GM12891 (cell line): ENCODE measurements at regions not wholly inside any gene's neighbourhood (a gene's known extent, or its start where the extent isn't known, plus 50 kb on each side); places are given as distances from the start of the nearest gene placed in this dataset.
"Not testable (repeated sequence)": the region's sequence is repeated elsewhere in the genome, so short reads cannot be mapped to it uniquely, and the experiment has no call there.

Experiments
- DNase-seq: peaks from one replicate; pipeline ENCODE4 v3.0.0; 2011; ENCODE audit warnings: low spot score; ENCODE audit not compliant: insufficient read length
- FAIRE-seq: peaks from 2 replicates; lab custom pipeline; 2011; peaks lifted over from hg19 to GRCh38; lab: Jason Lieb, UNC
- PAX5 ChIP-seq: IDR thresholded peaks from 2 replicates; pipeline ENCODE4 v1.6.1; 2011; ENCODE audit warnings: low read length, moderate library complexity, mild to moderate bottlenecking; ENCODE audit not compliant: insufficient read depth, severe bottlenecking
- POLR2A ChIP-seq: IDR thresholded peaks from 2 replicates; pipeline ENCODE4 v1.6.1; 2011; ENCODE audit warnings: low read depth, low read length, control low read depth
- POLR2AphosphoS5 ChIP-seq: IDR thresholded peaks from 2 replicates; pipeline ENCODE4 v1.6.1; 2011; ENCODE audit warnings: low read depth, low read length, control low read depth
- POU2F2 ChIP-seq: IDR thresholded peaks from 2 replicates; pipeline ENCODE4 v1.6.1; 2011; ENCODE audit warnings: low read depth, mild to moderate bottlenecking, control low read depth, low read length, moderate library complexity
- SPI1 ChIP-seq: IDR thresholded peaks from 2 replicates; pipeline ENCODE4 v1.6.1; 2011; ENCODE audit warnings: low read depth, low read length, control low read depth
- TAF1 ChIP-seq: IDR thresholded peaks from 2 replicates; pipeline ENCODE4 v1.6.1; 2011; ENCODE audit warnings: low read depth, low read length, control low read depth

GRCh38 chr4:122100508-122100907 is 51.6 kb upstream of the BLTP1 start:
- FAIRE-seq, result no peak
- TF ChIP-seq POU2F2 (no peak), POLR2AphosphoS5 (no peak), POLR2A (no peak), SPI1 (no peak), TAF1 (no peak), PAX5 (no peak)
- DNase-seq, result no peak

GRCh38 chr4:122099896-122100295 is 52.2 kb upstream of the BLTP1 start:
- no peak for FAIRE-seq
- no peak for DNase-seq

GRCh38 chr4:122091836-122092405 is 60.2 kb upstream of the BLTP1 start:
- FAIRE-seq (no peak), DNase-seq (no peak)
- TF ChIP-seq POU2F2 (no peak), POLR2A (no peak), TAF1 (no peak), SPI1 (no peak), POLR2AphosphoS5 (no peak), PAX5 (no peak)

More at GRCh38 chr4:122099896-122100295, 52.2 kb upstream of the BLTP1 start:
- TF ChIP-seq TAF1, result no peak
- no peak for TF ChIP-seq POLR2AphosphoS5
- TF ChIP-seq POLR2A, result no peak
- TF ChIP-seq PAX5, result no peak
- TF ChIP-seq POU2F2, result no peak

DNA sequence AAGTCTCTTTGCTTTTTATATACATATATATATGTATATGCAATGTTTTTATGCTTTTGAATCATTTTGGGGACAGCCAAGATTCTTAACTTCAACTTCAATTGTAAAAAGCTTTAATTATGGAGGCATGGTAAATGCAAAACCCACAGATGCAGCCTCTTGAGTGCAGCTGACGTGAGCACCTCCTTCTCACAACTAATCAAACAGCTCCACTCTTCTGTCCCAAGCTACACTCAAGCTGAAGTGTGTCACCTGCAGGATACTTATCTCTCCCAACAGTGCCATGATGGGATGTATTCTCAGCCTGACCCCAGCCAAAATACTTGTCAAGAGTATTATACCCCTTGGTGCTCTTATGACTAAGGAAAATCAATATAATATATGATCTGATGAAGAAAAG is 60.7 kb upstream of the BLTP1 start:
- no peak for TF ChIP-seq TAF1
- TF ChIP-seq PAX5, result no peak
- TF ChIP-seq POLR2AphosphoS5, result no peak
- no peak for TF ChIP-seq SPI1
- no peak for TF ChIP-seq POLR2A
- TF ChIP-seq POU2F2, result no peak
- no peak for FAIRE-seq
- no peak for DNase-seq

GRCh38 chr4:122090989-122091388 is 61.1 kb upstream of the BLTP1 start:
- no peak for TF ChIP-seq POU2F2
- no peak for TF ChIP-seq PAX5
- TF ChIP-seq POLR2A, result no peak
- TF ChIP-seq POLR2AphosphoS5, result no peak
- no peak for TF ChIP-seq SPI1
- TF ChIP-seq TAF1, result no peak
- DNase-seq, result no peak
- no peak for FAIRE-seq

GRCh38 chr4:122086338-122087065 is 65.6 kb upstream of the BLTP1 start:
- TF ChIP-seq POLR2A (no peak), POLR2AphosphoS5 (no peak), POU2F2 (no peak), SPI1 (no peak), TAF1 (no peak), PAX5 (no peak)
- DNase-seq (no peak), FAIRE-seq (no peak)

DNA sequence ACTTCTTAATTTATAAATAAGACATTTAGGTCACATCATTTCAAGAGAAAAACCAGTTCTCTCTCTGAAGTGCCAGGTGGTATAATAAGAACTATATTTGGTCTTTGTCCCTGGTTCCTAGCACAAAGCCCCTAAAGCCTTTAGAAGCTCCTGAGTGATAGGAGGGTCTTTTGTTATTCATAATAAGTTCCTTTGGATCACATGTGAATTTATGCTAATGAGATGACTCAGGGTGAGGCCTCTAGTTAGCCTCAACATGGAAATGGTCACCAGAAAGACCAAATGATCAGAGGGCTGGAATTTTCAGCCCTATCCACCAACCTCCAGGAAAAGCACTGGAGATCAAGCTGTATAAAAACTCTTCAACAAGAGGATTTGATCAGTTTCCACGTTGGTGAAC is 68.1 kb upstream of the BLTP1 start:
- no peak for DNase-seq
- TF ChIP-seq TAF1, result no peak
- TF ChIP-seq SPI1, result no peak
- TF ChIP-seq POLR2AphosphoS5, result no peak
- TF ChIP-seq POLR2A, result no peak
- no peak for TF ChIP-seq PAX5
- no peak for TF ChIP-seq POU2F2
- no peak for FAIRE-seq

GRCh38 chr4:122083351-122083750 is 68.8 kb upstream of the BLTP1 start:
- no peak for FAIRE-seq
- TF ChIP-seq TAF1, result no peak
- TF ChIP-seq SPI1, result no peak
- no peak for TF ChIP-seq POLR2AphosphoS5
- no peak for TF ChIP-seq PAX5
- TF ChIP-seq POLR2A, result no peak
- TF ChIP-seq POU2F2, result no peak
- DNase-seq, result no peak

GRCh38 chr4:122082661-122083060 is 69.5 kb upstream of the BLTP1 start:
- DNase-seq (no peak), FAIRE-seq (no peak)
- TF ChIP-seq PAX5, result no peak
- TF ChIP-seq POLR2AphosphoS5, result no peak
- TF ChIP-seq POU2F2, result no peak
- no peak for TF ChIP-seq TAF1

DNA sequence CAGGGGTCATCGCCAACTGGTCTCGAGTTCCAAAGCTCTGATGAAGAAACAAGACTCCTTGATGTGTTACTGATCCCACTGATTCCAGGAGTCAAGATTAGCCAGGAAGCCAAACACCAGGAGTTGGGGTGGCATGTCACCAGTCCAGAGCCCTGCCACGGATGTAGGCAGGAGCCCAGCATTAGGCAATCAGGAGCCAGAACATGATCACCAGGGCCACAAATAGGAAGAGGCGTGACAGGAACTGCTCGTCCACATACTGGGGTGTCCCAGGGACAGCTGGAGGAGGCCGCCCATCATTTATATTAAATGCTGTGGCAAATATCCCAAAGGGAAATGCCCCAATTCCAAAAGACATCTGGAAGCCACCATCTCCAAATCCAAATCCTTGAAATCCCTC is 74.5 kb upstream of the BLTP1 start:
- not testable (repeated sequence) for FAIRE-seq, DNase-seq

DNA sequence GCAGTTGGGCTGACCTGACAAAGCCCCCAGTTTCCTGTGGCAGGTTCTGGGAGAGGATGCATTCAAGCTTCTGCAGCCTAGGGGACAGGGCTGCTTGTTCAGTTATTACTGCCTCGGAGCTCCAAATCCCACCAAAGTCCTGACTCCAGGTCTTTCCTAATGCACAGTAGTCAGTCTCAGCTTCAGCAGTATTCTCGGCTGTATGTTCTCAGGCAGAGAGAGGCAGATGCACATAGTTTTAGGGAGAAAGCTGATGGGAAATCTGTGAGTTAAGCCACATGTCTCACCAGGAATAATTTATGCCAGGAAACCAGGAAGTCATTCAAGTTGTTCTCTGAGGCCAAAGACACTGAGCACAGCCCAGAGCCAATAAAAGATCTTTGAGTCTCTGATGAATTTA is 75.3 kb upstream of the BLTP1 start:
- FAIRE-seq, result not testable (repeated sequence)

More for the DNA sequence above, 75.3 kb upstream of the BLTP1 start:
- not testable (repeated sequence) for DNase-seq
